H1 (cell line): ENCODE measurements at regions not wholly inside any gene's neighbourhood (a gene's known extent, or its start where the extent isn't known, plus 50 kb on each side); places are given as distances from the start of the nearest gene placed in this dataset.

Experiments
- CTCF ChIA-PET: fragments of 300-600 bp; sonication (Branson Sonifier 250); formaldehyde crosslinking; loops from one replicate; lab custom pipeline; 2021; ENCODE audit not compliant: partially characterized antibody; lab: Charles Lee
- POLR2A ChIA-PET: fragments of 300-600 bp; sonication (Branson Sonifier 250); formaldehyde crosslinking; loops from one replicate; lab custom pipeline; 2021; ENCODE audit warnings: inconsistent platforms; ENCODE audit not compliant: partially characterized antibody; lab: Charles Lee
- DNase-seq, 2 experiments: peaks; one replicate each; pipeline versions ENCODE4 v3.0.0 to v3.0.0-alpha.2; 2010 to 2022; ENCODE audit warnings: low spot score in 2 of 2, low read depth in 1 of 2, mixed read lengths in 1 of 2
- FAIRE-seq: peaks from 2 replicates; lab custom pipeline; 2011; peaks lifted over from hg19 to GRCh38; lab: Jason Lieb, UNC
- H2AFZ ChIP-seq: 2 replicates; pipeline ENCODE4 v1.8.1; 2012; ENCODE audit warnings: low read length, inconsistent platforms
- H2AK5ac ChIP-seq: 2 replicates; pipeline ENCODE4 v1.6.1; 2013; ENCODE audit warnings: low read depth, low read length
- H2BK120ac ChIP-seq: replicated peaks from 2 replicates; pipeline ENCODE3; 2013; ENCODE audit warnings: low read depth, low read length, inconsistent platforms
- H2BK12ac ChIP-seq: 2 replicates; pipeline ENCODE4 v1.6.1; 2013; ENCODE audit warnings: low read depth, low read length
- H2BK15ac ChIP-seq: 2 replicates; pipeline ENCODE4 v1.6.1; 2013; ENCODE audit warnings: low read length
- H2BK20ac ChIP-seq: 2 replicates; pipeline ENCODE4 v1.6.1; 2013; ENCODE audit warnings: low read length
- H2BK5ac ChIP-seq: 2 replicates; pipeline ENCODE4 v1.6.1; 2013; ENCODE audit warnings: low read depth, low read length
- H3K14ac ChIP-seq: 2 replicates; pipeline ENCODE4 v1.6.1; 2013; ENCODE audit warnings: inconsistent platforms; ENCODE audit not compliant: insufficient read length
- H3K18ac ChIP-seq: 2 replicates; pipeline ENCODE4 v1.6.1; 2013; ENCODE audit warnings: low read length; ENCODE audit errors: extremely low read depth
- H3K23ac ChIP-seq: 2 replicates; pipeline ENCODE4 v1.6.1; 2013; ENCODE audit warnings: inconsistent platforms; ENCODE audit not compliant: insufficient read length
- H3K23me2 ChIP-seq: 2 replicates; pipeline ENCODE4 v1.6.1; 2013; ENCODE audit warnings: low read depth, low read length
- H3K27ac ChIP-seq: 2 replicates; pipeline ENCODE4 v1.6.1; 2011; ENCODE audit warnings: low read depth, low read length, inconsistent platforms
- H3K27me3 ChIP-seq, 4 experiments: replicated peaks in 1 of 4; 1 replicate in 1 of 4; 2 replicates in 3 of 4; pipeline versions ENCODE4 v1.6.1 to v1.8.1; 2011 to 2013; ENCODE audit warnings: low read length in 3 of 4, mild to moderate bottlenecking in 3 of 4, inconsistent platforms in 2 of 4, mixed read lengths in 2 of 4, moderate library complexity in 1 of 4; ENCODE audit not compliant: control insufficient read depth in 3 of 4, insufficient read depth in 3 of 4; ENCODE audit errors: extremely low read depth in 1 of 4
- H3K36me3 ChIP-seq, 4 experiments: 2 replicates each; pipeline versions ENCODE4 v1.6.1 to v1.8.1; 2011 to 2013; ENCODE audit warnings: mild to moderate bottlenecking in 4 of 4, low read length in 3 of 4, moderate library complexity in 2 of 4, control low read depth in 1 of 4, inconsistent platforms in 1 of 4; ENCODE audit not compliant: insufficient read depth in 4 of 4, control insufficient read depth in 2 of 4
- H3K4ac ChIP-seq: replicated peaks from 2 replicates; pipeline ENCODE3; 2013; ENCODE audit warnings: low read length, low read depth, mixed read lengths, inconsistent platforms; ENCODE audit not compliant: insufficient read length
- H3K4me1 ChIP-seq, 4 experiments: replicated peaks in 1 of 4; 1 replicate in 1 of 4; 2 replicates in 3 of 4; pipeline versions ENCODE4 v1.6.1 to v1.8.1; 2011 to 2013; ENCODE audit warnings: low read length in 3 of 4, inconsistent platforms in 2 of 4, mixed read lengths in 1 of 4; ENCODE audit not compliant: insufficient read depth in 4 of 4, control insufficient read depth in 3 of 4
- H3K4me2 ChIP-seq, 2 experiments: 2 replicates each; pipeline versions ENCODE4 v1.6.1 to v1.8.1; 2011 to 2013; ENCODE audit warnings: low read depth in 2 of 2, low read length in 2 of 2, control low read depth in 1 of 2, inconsistent platforms in 1 of 2, mild to moderate bottlenecking in 1 of 2; ENCODE audit not compliant: insufficient read depth in 1 of 2
- H3K4me3 ChIP-seq, 4 experiments: fragments of 200-600, 300-600 bp in 1 of 4; sonication (generic), shearing (Covaris generic), sonication (Bioruptor Twin) in 1 of 4; 2 replicates each; pipeline versions ENCODE4 v1.5.1 to v1.8.1; 2011 to 2016; ENCODE audit warnings: low read length in 4 of 4, low read depth in 3 of 4, control low read depth in 2 of 4, inconsistent platforms in 2 of 4, mild to moderate bottlenecking in 2 of 4, mixed read lengths in 1 of 4, moderate library complexity in 1 of 4; ENCODE audit not compliant: insufficient read depth in 2 of 4; ENCODE audit errors: extremely low read depth in 1 of 4
- H3K56ac ChIP-seq: replicated peaks from 2 replicates; pipeline ENCODE3; 2013; ENCODE audit warnings: low read depth, mild to moderate bottlenecking, mixed read lengths, low read length, inconsistent platforms; ENCODE audit not compliant: insufficient read length
- H3K79me1 ChIP-seq: 2 replicates; pipeline ENCODE4 v1.6.1; 2013; ENCODE audit warnings: low read depth, low read length, control low read depth
- H3K79me2 ChIP-seq, 2 experiments: 2 replicates each; pipeline versions ENCODE4 v1.6.1 to v1.8.1; 2012 to 2013; ENCODE audit warnings: low read length in 2 of 2, mild to moderate bottlenecking in 2 of 2, inconsistent platforms in 1 of 2; ENCODE audit not compliant: insufficient read depth in 2 of 2, control insufficient read depth in 1 of 2
- H3K9ac ChIP-seq, 4 experiments: replicated peaks in 1 of 4; 1 replicate in 1 of 4; 2 replicates in 3 of 4; pipeline versions ENCODE4 v1.6.1 to v1.8.1; 2011 to 2013; ENCODE audit warnings: low read depth in 3 of 4, low read length in 3 of 4, control low read depth in 2 of 4, mild to moderate bottlenecking in 2 of 4, moderate library complexity in 2 of 4, inconsistent platforms in 1 of 4; ENCODE audit errors: extremely low read depth in 1 of 4
- H3K9me3 ChIP-seq, 2 experiments: 2 replicates each; pipeline versions ENCODE4 v1.6.1 to v1.8.1; 2012 to 2013; ENCODE audit warnings: mild to moderate bottlenecking in 2 of 2, moderate library complexity in 2 of 2, control low read depth in 1 of 2, inconsistent platforms in 1 of 2, low read depth in 1 of 2, low read length in 1 of 2, mixed read lengths in 1 of 2; ENCODE audit not compliant: insufficient read depth in 2 of 2
- H4K20me1 ChIP-seq, 2 experiments: replicated peaks in 1 of 2; 2 replicates each; pipeline versions ENCODE3 to v1.8.1; 2011 to 2013; ENCODE audit warnings: inconsistent platforms in 2 of 2, low read length in 2 of 2, mild to moderate bottlenecking in 1 of 2; ENCODE audit not compliant: insufficient read depth in 2 of 2, control insufficient read depth in 1 of 2
- H4K5ac ChIP-seq: 2 replicates; pipeline ENCODE4 v1.6.1; 2013; ENCODE audit warnings: low read length, low read depth, mixed read lengths, inconsistent platforms; ENCODE audit not compliant: insufficient read length
- H4K8ac ChIP-seq: 2 replicates; pipeline ENCODE4 v1.8.0; 2013; ENCODE audit warnings: mild to moderate bottlenecking, moderate library complexity, low read length, inconsistent platforms; ENCODE audit not compliant: insufficient read depth; ENCODE audit errors: extremely low read depth
- H4K91ac ChIP-seq: replicated peaks from 2 replicates; pipeline ENCODE3; 2013; ENCODE audit warnings: low read length, mixed read lengths, inconsistent platforms; ENCODE audit not compliant: insufficient read length
- CHD1 ChIP-seq: IDR thresholded peaks from 2 replicates; pipeline ENCODE4 v1.6.1; 2012; ENCODE audit warnings: low read depth, low read length, improper control_type of control experiment
- EGR1 ChIP-seq: IDR thresholded peaks from 2 replicates; pipeline ENCODE4 v1.6.1; 2011; ENCODE audit warnings: low read depth, low read length, borderline replicate concordance
- FOSL1 ChIP-seq: IDR thresholded peaks from 2 replicates; pipeline ENCODE4 v1.6.1; 2011; ENCODE audit warnings: mild to moderate bottlenecking, low read depth, low read length, moderate library complexity; ENCODE audit not compliant: insufficient read depth
- TAF1 ChIP-seq: IDR thresholded peaks from 2 replicates; pipeline ENCODE4 v1.6.1; 2011; ENCODE audit warnings: mild to moderate bottlenecking, low read depth, low read length
- TAF7 ChIP-seq: optimal IDR thresholded peaks from 2 replicates; pipeline ENCODE3; 2011; ENCODE audit warnings: low read depth, mild to moderate bottlenecking, inconsistent platforms, low read length, moderate library complexity, borderline replicate concordance
- WGBS, 2 experiments: shearing (Covaris generic) in 1 of 2; methylation state at CpG; one replicate each; pipeline versions ENCODE4 v1.1.6 to v1.1.7; 2013 to 2015; ENCODE audit warnings: low lambda C conversion rate in 2 of 2, mixed read lengths in 2 of 2, inconsistent platforms in 1 of 2, low coverage in 1 of 2, missing lambda C conversion rate in 1 of 2; ENCODE audit not compliant: insufficient replicate concordance in 2 of 2, insufficient coverage in 1 of 2, insufficient read length in 1 of 2; ENCODE audit errors: extremely low coverage in 1 of 2, missing lambda C conversion rate in 1 of 2; 5-methylcytosine and 5-hydroxymethylcytosine counted together
- TF ChIP-seq, protein P1 (sequence below): IDR thresholded peaks from 2 replicates; pipeline ENCODE4 v1.6.1; 2011; ENCODE audit warnings: low read length, improper control_type of control experiment

DNA sequence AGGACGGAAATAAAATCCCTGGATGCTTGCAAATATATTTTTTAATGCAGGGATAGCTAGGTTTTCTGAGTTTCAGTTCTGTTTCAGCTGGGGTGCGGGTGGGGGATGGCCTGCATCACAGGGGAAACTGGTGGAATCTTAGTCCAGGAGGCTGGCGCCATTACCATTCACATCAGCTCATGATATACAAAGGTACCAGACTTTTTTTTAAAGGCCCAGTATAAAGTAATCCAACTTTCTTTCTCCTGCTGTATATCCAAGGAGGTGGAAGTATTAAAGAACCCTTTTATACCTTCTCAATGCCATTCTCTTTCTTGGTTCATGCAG is 343.8 kb downstream of the KCNRG start:
- Histone ChIP-seq H3K36me3 (no peaks in the 10 kb centered on the region), H2AK5ac (no peak overlapping the region), H3K4ac (no peak overlapping the region), H4K91ac (no peak overlapping the region), H3K14ac (no peak overlapping the region), H3K9me3 (no peaks in the 10 kb centered on the region), H3K27me3 (no peaks in the 10 kb centered on the region), H4K20me1 (no peaks in the 10 kb centered on the region), H2BK120ac (no peak overlapping the region), H3K9ac (no peak overlapping the region), H3K4me2 (no peak overlapping the region), H2AFZ (no peak overlapping the region), H3K23ac (no peak overlapping the region), H3K18ac (no peak overlapping the region), H3K56ac (no peak overlapping the region), H2BK20ac (no peak overlapping the region), H3K23me2 (no peaks in the 10 kb centered on the region), H2BK12ac (no peak overlapping the region), H2BK15ac (no peak overlapping the region), H3K79me2 (no peaks in the 10 kb centered on the region), H2BK5ac (no peak overlapping the region), H3K27ac (no peak overlapping the region), H4K8ac (no peak overlapping the region), H3K4me3 (no peak overlapping the region), H3K4me1 (no peaks in the 10 kb centered on the region), H3K79me1 (no peaks in the 10 kb centered on the region), H4K5ac (no peak overlapping the region)
- POLR2A ChIA-PET = no interaction called here
- 84% methylated on average over 3 of the region's 3 CpGs; no CpG with 5 or more reads in 1 of the 2 experiments for WGBS, 2 experiments
- no peak for FAIRE-seq
- DNase-seq = no peak
- CTCF ChIA-PET = interaction anchor here (0.6 to 1.6 kb wide), 3 partner anchors 18 to 288 kb away, joined by 3 to 5 read pairs (median 3); no protein-coding TSS in a partner anchor
- TF ChIP-seq, protein P1, sequence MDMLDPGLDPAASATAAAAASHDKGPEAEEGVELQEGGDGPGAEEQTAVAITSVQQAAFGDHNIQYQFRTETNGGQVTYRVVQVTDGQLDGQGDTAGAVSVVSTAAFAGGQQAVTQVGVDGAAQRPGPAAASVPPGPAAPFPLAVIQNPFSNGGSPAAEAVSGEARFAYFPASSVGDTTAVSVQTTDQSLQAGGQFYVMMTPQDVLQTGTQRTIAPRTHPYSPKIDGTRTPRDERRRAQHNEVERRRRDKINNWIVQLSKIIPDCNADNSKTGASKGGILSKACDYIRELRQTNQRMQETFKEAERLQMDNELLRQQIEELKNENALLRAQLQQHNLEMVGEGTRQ = no peak
- TF ChIP-seq TAF1 (no peak), FOSL1 (no peak), TAF7 (no peak), CHD1 (no peak), EGR1 (no peak)
